NCI-H748 treated with DMSO at 0.1 percent for 48 hours (cell line): ENCODE measurements at regions not wholly inside any gene's neighbourhood (a gene's known extent, or its start where the extent isn't known, plus 50 kb on each side); places are given as distances from the start of the nearest gene placed in this dataset.
"Not testable (repeated sequence)": the region's sequence is repeated elsewhere in the genome, so short reads cannot be mapped to it uniquely, and the experiment has no call there.

Experiments used
- DNase-seq: peaks from one replicate; lab custom pipeline; 2025; lab: John Stamatoyannopoulos, UW

GRCh38 chr10:83983578-83984255, 155.6 kb upstream of the GHITM start:
- peak; percentile 76 for DNase-seq

DNA sequence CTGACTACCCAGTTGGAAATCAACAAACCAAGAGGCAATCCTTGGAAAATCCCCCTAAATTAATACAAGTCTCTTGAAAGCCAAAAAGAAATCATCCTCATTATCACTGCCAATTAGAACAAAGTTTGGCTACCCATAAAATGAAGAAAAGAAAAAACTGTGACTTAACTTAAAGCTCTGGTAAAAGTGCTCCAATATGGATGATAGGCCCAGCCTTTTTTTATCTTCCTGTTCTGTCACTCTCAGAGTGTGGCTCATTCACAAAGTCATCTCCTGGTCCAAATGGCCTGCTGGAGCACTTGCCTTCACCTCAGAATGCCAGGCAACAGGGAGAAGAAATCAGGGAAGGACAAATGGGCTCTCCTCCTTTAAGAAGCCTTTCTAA, 155.1 kb upstream of the GHITM start:
- no peak for DNase-seq

DNA sequence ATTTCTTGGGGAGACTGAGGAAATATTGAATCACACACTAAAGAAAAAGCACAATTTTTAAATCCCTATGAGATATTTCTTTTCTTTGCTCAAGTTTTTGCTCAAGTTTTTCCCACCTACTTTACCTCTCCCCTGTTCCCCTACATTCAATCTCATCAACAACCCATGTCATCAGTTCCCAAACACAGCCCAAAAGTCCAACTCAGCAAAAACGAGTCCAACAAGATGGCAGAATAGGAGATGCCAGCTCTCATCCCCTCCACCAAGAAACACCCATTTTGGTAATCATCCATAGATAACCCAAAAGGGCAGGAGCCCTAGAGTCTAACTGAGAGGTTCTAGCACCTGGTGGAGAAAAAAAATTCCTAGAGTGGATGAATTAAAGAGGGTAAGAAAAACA, 152.5 kb upstream of the GHITM start:
- no peak for DNase-seq

GRCh38 chr10:83987216-83987615, 152.1 kb upstream of the GHITM start:
- no peak for DNase-seq

DNA sequence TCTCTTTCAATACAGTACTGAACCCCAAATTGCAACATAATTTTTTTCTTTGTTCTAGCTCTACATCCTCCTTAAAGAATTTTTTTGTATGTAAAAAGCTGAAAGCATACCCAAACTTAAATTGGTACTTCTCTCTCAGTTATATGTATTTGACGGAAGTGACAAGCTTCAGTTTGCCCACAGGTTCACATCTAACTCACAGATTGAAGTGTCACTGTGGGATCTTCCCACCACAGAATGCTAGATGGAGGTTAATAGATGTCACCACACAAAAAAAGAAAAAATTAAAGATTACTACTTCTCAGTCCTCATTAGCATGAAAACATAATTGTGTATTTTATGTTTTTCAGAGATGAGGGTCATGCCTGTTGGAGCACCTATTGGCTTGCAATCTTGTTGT, 150.9 kb upstream of the GHITM start:
- DNase-seq = no peak

DNA sequence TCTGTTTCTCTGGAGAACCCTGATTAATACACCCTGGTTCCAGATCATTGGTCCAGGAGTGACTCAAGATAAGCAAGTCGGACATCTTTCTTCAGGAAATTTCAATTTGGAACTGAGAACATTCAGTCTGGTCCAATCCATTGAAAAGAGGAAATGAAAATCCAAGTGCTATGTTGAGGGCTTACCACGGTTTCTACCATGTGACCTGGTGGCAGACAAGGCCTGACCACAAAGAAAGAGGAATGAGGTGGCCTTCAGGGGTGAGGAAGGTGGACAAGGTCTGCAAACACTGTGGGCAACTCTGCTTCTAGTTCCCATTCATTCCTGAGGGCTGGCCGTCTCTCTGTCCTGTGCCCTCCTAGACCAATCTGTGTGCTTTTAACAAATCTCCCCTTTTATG, 149.2 kb upstream of the GHITM start:
- no peak for DNase-seq

GRCh38 chr10:83991986-83992753, 147.1 kb upstream of the GHITM start:
- peak; percentile 3 for DNase-seq

- no peak for DNase-seq
Measured at GRCh38 chr10:83994325-83994724, 145.0 kb upstream of the GHITM start.

GRCh38 chr10:83995738-83996331, 143.5 kb upstream of the GHITM start:
- DNase-seq = no peak

DNA sequence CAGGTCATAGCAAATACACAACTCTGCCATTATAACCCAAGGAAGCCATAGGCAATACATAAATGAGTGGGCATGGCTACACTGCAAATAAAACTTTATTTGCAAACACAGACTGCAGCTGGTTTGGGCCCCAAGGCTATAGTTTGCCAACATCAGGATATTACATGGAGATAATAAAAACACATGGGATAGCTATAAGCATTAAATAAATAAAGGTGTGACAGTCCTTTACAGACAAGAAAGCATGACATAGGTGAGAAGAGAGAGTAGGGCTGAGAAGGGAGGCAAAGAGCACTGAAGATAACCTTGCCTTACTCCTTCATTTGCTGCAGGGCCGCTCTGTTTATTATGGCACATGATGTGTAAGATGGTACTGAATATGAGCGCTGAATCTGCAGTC, 135.1 kb upstream of the GHITM start:
- DNase-seq = peak; percentile 14

DNA sequence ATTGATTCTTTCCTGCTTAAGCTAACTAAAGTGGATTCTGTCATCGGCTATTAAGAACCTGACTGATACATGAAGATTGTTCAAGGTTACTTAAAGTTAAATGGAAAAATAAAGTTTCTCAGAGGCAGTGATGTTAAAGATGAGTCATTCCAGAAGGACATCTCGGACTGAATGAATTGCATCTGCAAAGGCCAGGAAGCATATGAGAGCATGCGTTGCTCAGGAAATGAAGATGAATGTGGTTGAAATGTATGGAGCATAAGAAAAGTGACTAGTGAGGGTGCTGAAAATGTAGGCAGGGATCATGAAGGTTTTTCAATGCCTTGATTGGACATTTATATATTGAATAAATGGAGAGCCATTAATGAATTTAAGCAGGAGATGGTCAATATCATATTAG, 133.9 kb upstream of the GHITM start:
- no peak for DNase-seq

- no peak for DNase-seq
Measured at GRCh38 chr10:84007482-84007881, 131.8 kb upstream of the GHITM start.

DNA sequence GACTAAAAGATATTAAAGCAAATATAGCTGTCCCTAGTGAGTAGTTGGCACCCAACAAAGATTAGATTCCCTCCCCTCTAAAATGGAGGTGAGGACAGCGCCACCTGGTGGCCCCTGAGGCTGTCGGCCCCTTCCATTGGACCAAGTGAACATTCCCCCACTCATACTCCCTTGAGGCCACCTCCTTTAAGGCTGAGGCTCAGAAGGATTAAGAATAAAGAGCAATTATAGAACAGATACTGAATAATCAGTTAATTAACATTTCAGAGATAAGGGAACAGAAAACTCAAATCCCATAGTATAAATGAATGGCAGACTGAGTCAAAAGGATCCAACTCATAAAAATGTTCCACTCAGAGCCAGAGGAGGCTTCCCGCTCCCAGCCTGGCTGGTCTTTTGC, 130.4 kb upstream of the GHITM start:
- no peak for DNase-seq

DNA sequence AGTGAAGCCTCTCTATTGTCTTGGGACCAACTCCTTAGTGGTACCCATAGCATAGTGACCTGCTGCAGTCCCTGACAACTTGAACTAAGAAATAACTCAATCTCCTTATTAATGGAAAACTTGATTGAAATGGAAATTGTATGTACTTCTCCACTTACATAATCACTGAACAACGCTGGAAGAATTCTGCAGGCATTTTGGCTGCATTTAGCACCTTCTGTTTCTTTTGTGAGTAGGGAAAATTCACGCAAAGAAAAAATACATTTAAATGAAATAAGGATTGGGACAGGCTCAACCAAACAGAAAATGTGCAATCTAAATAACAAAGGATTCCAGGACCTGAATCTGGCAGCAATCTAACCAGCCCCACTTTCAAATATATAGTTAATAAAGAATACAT, 126.9 kb upstream of the GHITM start:
- DNase-seq = no peak

DNA sequence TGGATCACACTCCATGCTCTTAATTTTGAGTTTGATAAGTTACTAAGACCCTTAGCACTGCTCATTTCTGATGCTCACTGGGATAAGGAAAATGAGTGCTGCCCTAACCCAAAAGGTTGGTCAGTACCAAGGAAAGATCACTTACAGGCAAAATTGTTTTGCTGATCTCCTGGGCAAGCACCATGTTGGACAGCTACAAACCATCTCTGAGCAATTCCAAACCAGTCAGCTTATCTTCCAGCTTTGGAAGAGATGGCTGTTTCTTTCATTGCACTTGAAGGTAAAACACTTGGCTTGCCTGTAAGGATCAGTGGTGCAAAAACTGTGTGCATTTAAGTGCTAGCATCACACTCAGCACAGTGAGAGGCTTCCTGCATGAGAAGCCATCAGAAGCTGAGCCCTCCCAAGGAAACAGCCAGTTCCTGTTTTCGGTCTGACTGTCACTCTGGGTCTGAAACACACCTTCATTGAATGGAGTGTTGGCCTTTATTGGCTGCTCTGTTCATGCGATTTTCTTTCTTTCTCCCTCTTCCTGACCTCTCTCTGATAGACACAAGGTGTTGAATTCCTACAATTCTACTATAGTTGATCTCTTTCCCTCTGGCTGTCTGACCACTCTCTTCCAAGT, 126.4 kb upstream of the GHITM start:
- no peak for DNase-seq

- no peak for DNase-seq
Measured at GRCh38 chr10:84015877-84016595, 123.3 kb upstream of the GHITM start.

- DNase-seq = no peak
Measured at GRCh38 chr10:84018826-84019225, 120.5 kb upstream of the GHITM start.

GRCh38 chr10:84019854-84020458, 119.4 kb upstream of the GHITM start:
- not testable (repeated sequence) for DNase-seq

DNA sequence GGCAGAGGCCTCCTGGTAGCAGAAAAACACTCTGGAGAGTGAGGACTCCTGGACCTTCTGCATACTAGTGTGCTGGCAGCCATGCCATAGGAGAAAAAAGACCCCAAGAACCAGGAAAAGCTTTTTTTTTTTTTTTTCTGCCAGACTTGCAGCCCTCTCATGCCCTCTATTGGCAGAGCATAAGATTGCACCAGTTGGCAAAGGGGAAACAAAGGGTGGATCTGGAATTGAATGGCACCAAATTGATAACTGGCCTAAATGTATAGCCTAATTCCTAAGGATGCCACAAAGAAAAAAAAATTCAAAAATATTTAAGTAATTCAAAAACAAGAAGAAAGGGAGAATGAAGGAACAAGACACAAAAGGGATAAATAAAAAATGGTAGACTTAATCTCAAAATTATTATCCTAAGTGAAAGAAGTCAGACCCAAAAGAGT, 112.5 kb upstream of the GHITM start:
- peak; percentile 1 for DNase-seq

DNA sequence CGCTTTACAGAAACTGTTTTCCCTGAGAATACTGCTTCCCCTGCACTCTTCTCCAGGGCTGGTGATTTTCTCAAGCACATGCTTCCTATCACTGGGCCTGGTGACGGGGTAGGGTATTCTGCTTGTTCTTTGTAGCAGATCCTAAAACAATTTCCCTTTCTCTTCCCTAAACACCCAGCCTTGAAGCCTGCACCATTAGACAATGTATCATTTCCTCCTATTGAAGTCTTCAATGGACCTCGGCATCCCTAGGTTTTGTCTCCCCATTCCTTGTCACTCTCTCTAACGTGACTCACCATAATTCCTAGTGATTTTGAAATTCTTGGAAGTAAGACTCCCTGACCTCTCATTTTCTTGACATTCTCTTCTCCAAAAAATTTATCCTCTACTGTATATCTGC, 109.5 kb upstream of the GHITM start:
- DNase-seq = no peak

DNA sequence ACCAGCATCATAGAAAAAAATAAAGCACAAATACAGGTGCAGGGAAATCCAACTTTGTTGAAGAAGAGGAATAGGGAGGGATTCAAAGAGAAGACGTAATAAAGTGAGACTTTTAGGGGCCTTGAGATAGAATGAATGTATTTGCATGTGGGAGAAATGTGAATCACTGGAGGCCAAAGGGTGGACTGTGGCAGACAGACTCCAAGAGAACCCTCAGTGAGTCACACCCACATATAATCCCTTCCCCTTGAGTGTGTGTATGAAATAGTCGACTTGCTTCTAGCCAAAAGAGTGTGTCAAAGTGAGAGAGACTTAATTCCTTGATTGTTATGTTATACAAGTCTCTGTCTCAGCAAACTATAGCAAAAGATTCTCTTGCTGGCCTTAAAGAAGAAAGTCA, 101.3 kb upstream of the GHITM start:
- no peak for DNase-seq

DNA sequence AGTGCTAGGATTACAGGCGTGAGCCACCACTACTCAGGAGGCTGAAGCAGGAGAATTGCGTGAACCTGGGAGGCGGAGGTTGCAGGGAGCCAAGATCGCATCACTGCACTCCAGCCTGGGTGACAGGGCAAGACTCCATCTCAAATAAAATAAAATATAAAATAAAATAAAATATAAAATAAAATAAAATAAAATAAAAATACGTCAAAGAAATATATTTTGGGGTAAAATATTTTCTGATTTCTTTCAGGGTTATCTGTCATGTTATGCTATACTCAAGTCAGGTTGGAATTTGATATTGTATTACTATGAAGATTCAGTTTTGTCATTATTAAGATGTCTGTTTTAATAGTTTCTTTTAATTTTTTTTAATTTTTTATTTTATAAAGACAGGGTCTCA, 99.4 kb upstream of the GHITM start:
- DNase-seq = no peak
